Prostate gland (tissue), 2 donors: ENCODE measurements at regions not wholly inside any gene's neighbourhood (a gene's known extent, or its start where the extent isn't known, plus 50 kb on each side); places are given as distances from the start of the nearest gene placed in this dataset.

Source experiments
- DNase-seq: peaks from one replicate; pipeline ENCODE4 v3.0.0-alpha.2; 2019; ENCODE audit warnings: low spot score
- H3K27ac ChIP-seq, 2 donors: fragments of 200-600 bp; sonication (generic); 2 replicates each; pipeline ENCODE4 v1.5.1; 2017 to 2019
- H3K27me3 ChIP-seq: fragments of 200-600 bp; sonication (generic); replicated peaks from 2 replicates; pipeline ENCODE4 v1.5.1; 2019; ENCODE audit not compliant: insufficient read depth
- H3K36me3 ChIP-seq, 2 donors: fragments of 200-600 bp; sonication (generic); 1 replicate in 1 of 2; 2 replicates in 1 of 2; pipeline versions ENCODE4 v1.5.1 to v1.8.1; 2017 to 2019
- H3K4me1 ChIP-seq: fragments of 200-600 bp; sonication (generic); replicated peaks from 2 replicates; pipeline ENCODE4 v1.5.1; 2019
- H3K4me3 ChIP-seq, 2 donors: fragments of 200-600 bp; sonication (generic); 2 replicates each; pipeline ENCODE4 v1.5.1; 2017 to 2019
- H3K9me3 ChIP-seq: fragments of 200-600 bp; sonication (generic); 2 replicates; pipeline ENCODE4 v1.5.1; 2017
- CTCF ChIP-seq, 4 experiments: fragments of 200-600 bp in 2 of 4; fragments of 450-650 bp in 2 of 4; sonication (generic) in 2 of 4; IDR thresholded peaks; 1 replicate in 3 of 4; 2 replicates in 1 of 4; pipeline ENCODE4 v1.5.1; 2016 to 2019; ENCODE audit warnings: antibody characterized with exemption in 4 of 4, mild to moderate bottlenecking in 2 of 4, moderate library complexity in 2 of 4
- POLR2A ChIP-seq: fragments of 450-650 bp; IDR thresholded peaks from one replicate; pipeline ENCODE4 v1.6.1; 2016; ENCODE audit warnings: antibody characterized with exemption, mild to moderate bottlenecking
- POLR2AphosphoS5 ChIP-seq: sonication (generic); formaldehyde crosslinking; IDR thresholded peaks from one replicate; pipeline ENCODE4 v1.6.1; 2017; ENCODE audit warnings: antibody characterized with exemption
- WGBS: methylation state at CpG from one replicate; pipeline ENCODE4 v1.1.5; 2018; 5-methylcytosine and 5-hydroxymethylcytosine counted together
- intact Hi-C: fragments of 100-400 bp; cut with DNase I; formaldehyde crosslinking; loops from one replicate; pipeline ENCODE4 v1.14.2; 2022

- Histone ChIP-seq H3K27ac (no peak overlapping the region), H3K27me3 (no peaks in the 10 kb centered on the region), H3K4me1 (no peaks in the 10 kb centered on the region), H3K36me3 (no peaks in the 10 kb centered on the region), H3K4me3 (no peak overlapping the region), H3K9me3 (no peaks in the 10 kb centered on the region)
- 89% methylated on average over 6 of the region's 6 CpGs for WGBS
- intact Hi-C loops, result no loop called here
- DNase-seq, result no peak
- TF ChIP-seq POLR2AphosphoS5 (no peak), POLR2A (no peak), CTCF (IDR thresholded peaks at IDR 0.05) (no peak)
Observed at GRCh38 chr6:137792160-137793033, 74.7 kb upstream of the TNFAIP3 start.

- H3K27ac ChIP-seq, result no peak overlapping the region
- no peak for DNase-seq
- H3K27me3 ChIP-seq, result no peaks in the 10 kb centered on the region
- no peaks in the 10 kb centered on the region for H3K4me1 ChIP-seq
- TF ChIP-seq POLR2A, result no peak
- no peak for TF ChIP-seq POLR2AphosphoS5
- 88% methylated on average over 8 of the region's 8 CpGs for WGBS
- intact Hi-C loops, result no loop called here
- H3K36me3 ChIP-seq, result no peaks in the 10 kb centered on the region
- no peak overlapping the region for H3K4me3 ChIP-seq
- H3K9me3 ChIP-seq, result no peaks in the 10 kb centered on the region
Observed at GRCh38 chr6:137793805-137794515, 73.1 kb upstream of the TNFAIP3 start.

- intact Hi-C loops, result no loop called here
- TF ChIP-seq POLR2A, result no peak
- no peak for TF ChIP-seq CTCF (IDR thresholded peaks at IDR 0.05)
- TF ChIP-seq POLR2AphosphoS5, result no peak
- no peaks in the 10 kb centered on the region for H3K36me3 ChIP-seq
- WGBS, result 89% methylated on average over 4 of the region's 4 CpGs
- H3K27ac ChIP-seq, result no peak overlapping the region
- no peak for DNase-seq
- H3K4me3 ChIP-seq, result no peak overlapping the region
- no peaks in the 10 kb centered on the region for H3K27me3 ChIP-seq
- H3K4me1 ChIP-seq, result no peaks in the 10 kb centered on the region
- H3K9me3 ChIP-seq, result no peaks in the 10 kb centered on the region
Observed at GRCh38 chr6:137794516-137795201, 72.4 kb upstream of the TNFAIP3 start.

- Histone ChIP-seq H3K4me1 (no peaks in the 10 kb centered on the region), H3K4me3 (no peak overlapping the region), H3K27me3 (no peaks in the 10 kb centered on the region), H3K9me3 (no peaks in the 10 kb centered on the region), H3K36me3 (no peaks in the 10 kb centered on the region), H3K27ac (no peak overlapping the region)
- WGBS, result 91% methylated on average over 3 of the region's 3 CpGs
- intact Hi-C loops, result no loop called here
- TF ChIP-seq POLR2AphosphoS5 (no peak), POLR2A (no peak), CTCF (IDR thresholded peaks at IDR 0.05) (no peak)
- DNase-seq, result no peak
Observed at GRCh38 chr6:137795501-137795900, 71.6 kb upstream of the TNFAIP3 start.

- intact Hi-C loops, result no loop called here
- H3K9me3 ChIP-seq, result no peaks in the 10 kb centered on the region
- H3K4me1 ChIP-seq, result no peaks in the 10 kb centered on the region
- TF ChIP-seq POLR2A (no peak), POLR2AphosphoS5 (no peak), CTCF (IDR thresholded peaks at IDR 0.05) (no peak)
- DNase-seq, result no peak
- H3K27me3 ChIP-seq, result no peaks in the 10 kb centered on the region
- H3K4me3 ChIP-seq, result no peak overlapping the region
- no peak overlapping the region for H3K27ac ChIP-seq
- WGBS, result 60% methylated on average over 3 of the region's 3 CpGs
- no peaks in the 10 kb centered on the region for H3K36me3 ChIP-seq
Observed at GRCh38 chr6:137798261-137798660, 68.8 kb upstream of the TNFAIP3 start.
